Osteoblast (primary cell): ENCODE measurements at regions not wholly inside any gene's neighbourhood (a gene's known extent, or its start where the extent isn't known, plus 50 kb on each side); places are given as distances from the start of the nearest gene placed in this dataset.

Source experiments
- DNase-seq: peaks from one replicate; pipeline ENCODE4 v3.0.0; 2011; ENCODE audit warnings: low spot score, mixed read lengths; ENCODE audit not compliant: insufficient read length; ENCODE audit errors: missing footprints
- H2AFZ ChIP-seq: 2 replicates; pipeline ENCODE4 v1.6.0; 2011; ENCODE audit warnings: mild to moderate bottlenecking, low read length
- H3K27ac ChIP-seq: 2 replicates; pipeline ENCODE4 v1.5.1; 2011; ENCODE audit warnings: mild to moderate bottlenecking, low read depth, low read length, moderate library complexity
- H3K27me3 ChIP-seq: 2 replicates; pipeline ENCODE4 v1.6.0; 2012; ENCODE audit warnings: mild to moderate bottlenecking, control low read depth, inconsistent platforms, low read length, moderate library complexity; ENCODE audit not compliant: insufficient read depth
- H3K36me3 ChIP-seq: 2 replicates; pipeline ENCODE4 v1.5.1; 2011; ENCODE audit warnings: mild to moderate bottlenecking, low read length, control low read depth, moderate library complexity; ENCODE audit not compliant: insufficient read depth
- H3K4me1 ChIP-seq: 2 replicates; pipeline ENCODE4 v1.5.1; 2011; ENCODE audit warnings: mild to moderate bottlenecking, low read length, control low read depth, moderate library complexity; ENCODE audit not compliant: insufficient read depth
- H3K4me2 ChIP-seq: 2 replicates; pipeline ENCODE4 v1.6.0; 2011; ENCODE audit warnings: mild to moderate bottlenecking, low read length; ENCODE audit not compliant: insufficient read depth
- H3K4me3 ChIP-seq: fragments of 200-600 bp; sonication (generic); 3 replicates; pipeline ENCODE4 v1.5.1; 2012; ENCODE audit warnings: mild to moderate bottlenecking, low read length, inconsistent platforms; ENCODE audit not compliant: insufficient read depth
- H3K79me2 ChIP-seq: 2 replicates; pipeline ENCODE4 v1.6.0; 2012; ENCODE audit warnings: mild to moderate bottlenecking, low read length, control low read depth, inconsistent platforms; ENCODE audit not compliant: insufficient read depth
- H3K9me3 ChIP-seq: 2 replicates; pipeline ENCODE4 v1.5.1; 2011; ENCODE audit warnings: low read depth, low read length, control low read depth
- H4K20me1 ChIP-seq: 2 replicates; pipeline ENCODE4 v1.6.0; 2012; ENCODE audit warnings: mild to moderate bottlenecking, low read length, control low read depth; ENCODE audit not compliant: insufficient read depth
- TF ChIP-seq, protein P1 (sequence below): IDR thresholded peaks from 2 replicates; pipeline ENCODE4 v1.5.1; 2011; ENCODE audit warnings: mild to moderate bottlenecking, low read depth, low read length, moderate library complexity; ENCODE audit errors: extremely low read depth

DNA sequence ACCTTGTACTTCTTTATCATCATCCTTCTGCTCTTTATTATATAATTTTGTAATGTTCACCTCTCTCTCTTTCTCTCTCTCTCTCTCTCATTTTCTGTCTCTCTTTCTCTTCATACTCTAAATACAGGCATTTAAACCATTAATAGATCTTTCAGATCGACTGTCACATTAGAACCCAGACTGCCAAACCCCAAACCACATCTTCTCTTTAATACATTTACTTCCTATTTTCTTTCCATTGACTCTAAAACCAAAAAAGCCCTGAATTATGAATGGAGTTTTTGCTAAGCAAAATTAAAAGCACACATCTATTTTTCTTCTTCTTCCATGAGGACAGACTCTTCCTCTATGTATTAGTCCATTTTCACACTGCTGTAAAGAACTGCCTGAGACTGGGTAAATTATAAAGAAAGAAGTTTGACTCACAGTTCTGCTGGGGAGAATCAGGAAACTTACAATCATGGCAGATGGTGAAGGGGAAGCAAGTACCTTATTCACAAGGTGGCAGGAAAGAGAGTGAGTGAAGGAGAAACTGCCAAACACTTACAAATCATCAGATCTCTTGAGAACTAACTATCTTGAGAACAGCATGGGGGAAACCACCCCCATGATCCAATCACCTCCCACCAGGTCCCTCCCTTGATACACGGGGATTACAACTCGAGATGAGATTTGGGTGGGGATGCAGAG lies 272.7 kb upstream of the MGMT start:
- no peak overlapping the region for H3K4me2 ChIP-seq

DNA sequence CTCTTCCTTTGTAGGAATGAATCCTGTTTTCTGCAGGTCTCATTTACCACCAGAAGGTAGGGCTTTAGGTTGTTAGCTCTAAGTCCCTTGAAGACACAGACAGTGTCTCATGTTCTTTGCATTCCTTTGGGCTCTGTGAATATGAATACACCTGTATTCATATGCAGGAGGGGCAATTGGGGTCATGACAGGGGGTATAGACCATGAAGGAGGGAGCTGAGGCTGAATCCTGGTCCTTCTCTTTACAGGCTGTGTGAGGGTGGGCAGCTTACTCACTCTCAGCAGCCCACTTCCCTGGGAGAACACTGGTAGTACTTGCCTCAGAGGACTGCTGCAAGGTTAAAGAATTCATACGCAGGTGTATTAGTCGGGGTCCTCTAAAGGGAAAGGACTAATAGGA lies 267.2 kb upstream of the MGMT start:
- no peaks in the 10 kb centered on the region for H4K20me1 ChIP-seq
- no peaks in the 10 kb centered on the region for H3K36me3 ChIP-seq
- no peaks in the 10 kb centered on the region for H3K4me1 ChIP-seq
- H3K4me2 ChIP-seq, result no peak overlapping the region
- H3K9me3 ChIP-seq, result no peaks in the 10 kb centered on the region
- no peak overlapping the region for H2AFZ ChIP-seq
- H3K79me2 ChIP-seq, result no peaks in the 10 kb centered on the region
- no peak for DNase-seq
- H3K27me3 ChIP-seq, result no peaks in the 10 kb centered on the region
- H3K4me3 ChIP-seq, result no peak overlapping the region
- TF ChIP-seq, protein P1, sequence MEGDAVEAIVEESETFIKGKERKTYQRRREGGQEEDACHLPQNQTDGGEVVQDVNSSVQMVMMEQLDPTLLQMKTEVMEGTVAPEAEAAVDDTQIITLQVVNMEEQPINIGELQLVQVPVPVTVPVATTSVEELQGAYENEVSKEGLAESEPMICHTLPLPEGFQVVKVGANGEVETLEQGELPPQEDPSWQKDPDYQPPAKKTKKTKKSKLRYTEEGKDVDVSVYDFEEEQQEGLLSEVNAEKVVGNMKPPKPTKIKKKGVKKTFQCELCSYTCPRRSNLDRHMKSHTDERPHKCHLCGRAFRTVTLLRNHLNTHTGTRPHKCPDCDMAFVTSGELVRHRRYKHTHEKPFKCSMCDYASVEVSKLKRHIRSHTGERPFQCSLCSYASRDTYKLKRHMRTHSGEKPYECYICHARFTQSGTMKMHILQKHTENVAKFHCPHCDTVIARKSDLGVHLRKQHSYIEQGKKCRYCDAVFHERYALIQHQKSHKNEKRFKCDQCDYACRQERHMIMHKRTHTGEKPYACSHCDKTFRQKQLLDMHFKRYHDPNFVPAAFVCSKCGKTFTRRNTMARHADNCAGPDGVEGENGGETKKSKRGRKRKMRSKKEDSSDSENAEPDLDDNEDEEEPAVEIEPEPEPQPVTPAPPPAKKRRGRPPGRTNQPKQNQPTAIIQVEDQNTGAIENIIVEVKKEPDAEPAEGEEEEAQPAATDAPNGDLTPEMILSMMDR, result no peak
- H3K27ac ChIP-seq, result no peak overlapping the region

More for the DNA sequence above, 272.7 kb upstream of the MGMT start:
- Histone ChIP-seq H4K20me1 (no peaks in the 10 kb centered on the region), H3K4me3 (no peak overlapping the region), H3K79me2 (no peaks in the 10 kb centered on the region), H2AFZ (no peak overlapping the region), H3K9me3 (no peaks in the 10 kb centered on the region), H3K36me3 (no peaks in the 10 kb centered on the region), H3K27me3 (no peaks in the 10 kb centered on the region), H3K4me1 (no peaks in the 10 kb centered on the region), H3K27ac (no peak overlapping the region)
- TF ChIP-seq, protein P1, result no peak
- no peak for DNase-seq

DNA sequence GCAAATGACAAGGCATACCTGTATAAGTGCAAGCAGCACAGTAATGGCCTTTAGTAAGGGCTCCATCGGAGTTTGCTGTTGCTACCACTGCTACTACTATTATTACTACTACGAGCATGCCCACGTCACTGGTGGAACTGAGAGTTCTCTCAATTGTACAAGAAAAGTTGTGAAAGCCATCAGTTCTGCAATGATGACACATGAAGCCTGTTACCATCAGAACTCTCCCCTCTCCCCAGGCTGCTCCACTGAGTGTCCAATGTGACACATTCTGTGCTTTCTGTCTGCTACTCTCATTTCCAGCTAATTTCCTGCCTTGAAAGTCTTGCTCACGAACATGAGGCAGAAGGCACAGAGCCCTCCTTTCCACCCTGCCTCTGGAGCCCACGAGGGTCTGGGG lies 263.2 kb upstream of the MGMT start:
- Histone ChIP-seq H3K27me3 (no peaks in the 10 kb centered on the region), H3K9me3 (no peaks in the 10 kb centered on the region), H2AFZ (no peak overlapping the region), H3K4me3 (no peak overlapping the region), H3K27ac (no peak overlapping the region), H4K20me1 (no peaks in the 10 kb centered on the region), H3K36me3 (no peaks in the 10 kb centered on the region), H3K4me1 (no peaks in the 10 kb centered on the region), H3K4me2 (no peak overlapping the region), H3K79me2 (no peaks in the 10 kb centered on the region)
- TF ChIP-seq, protein P1, result no peak
- DNase-seq, result no peak

DNA sequence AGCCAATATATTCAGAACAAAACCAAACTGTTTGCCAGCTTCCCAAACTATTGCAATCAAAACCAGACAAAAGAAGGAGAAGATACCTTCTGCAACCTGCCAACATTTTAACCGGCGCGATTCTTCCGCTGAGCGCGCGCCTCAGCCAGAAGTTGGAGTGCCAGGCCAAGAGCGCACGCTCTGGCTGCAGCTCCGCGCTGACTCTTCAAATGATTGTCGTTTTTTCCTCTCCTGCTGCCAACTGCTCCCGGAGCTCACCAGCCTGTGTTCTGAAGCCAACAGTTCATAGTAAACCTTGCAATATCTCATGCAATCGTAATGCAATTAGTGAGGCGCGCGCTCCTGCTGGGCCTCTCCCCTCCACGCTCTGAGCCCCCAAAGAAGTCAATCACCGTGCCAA lies 259.7 kb upstream of the MGMT start:
- H4K20me1 ChIP-seq, result no peaks in the 10 kb centered on the region
- H3K27me3 ChIP-seq, result no peaks in the 10 kb centered on the region
- no peak overlapping the region for H3K4me2 ChIP-seq
- no peaks in the 10 kb centered on the region for H3K4me1 ChIP-seq
- H3K9me3 ChIP-seq, result no peaks in the 10 kb centered on the region
- no peak overlapping the region for H3K27ac ChIP-seq
- no peak for DNase-seq
- TF ChIP-seq, protein P1, result no peak
- no peaks in the 10 kb centered on the region for H3K79me2 ChIP-seq
- H2AFZ ChIP-seq, result no peak overlapping the region
- no peak overlapping the region for H3K4me3 ChIP-seq
- H3K36me3 ChIP-seq, result no peaks in the 10 kb centered on the region
